ENCODE measurements at regions not wholly inside any gene's neighbourhood (a gene's known extent, or its start where the extent isn't known, plus 50 kb on each side); places are given as distances from the start of the nearest gene placed in this dataset.
"Not testable (repeated sequence)": the region's sequence is repeated elsewhere in the genome, so short reads cannot be mapped to it uniquely, and the experiment has no call there.

- not testable (repeated sequence) for TF ChIP-seq CTCF, POLR2A, EP300 (IDR thresholded peaks at IDR 0.05)
Observed at GRCh38 chr15:21018176-21018575, 152.1 kb upstream of the POTEB2 start.
